Calu3 (cell line): ENCODE measurements at regions not wholly inside any gene's neighbourhood (a gene's known extent, or its start where the extent isn't known, plus 50 kb on each side); places are given as distances from the start of the nearest gene placed in this dataset.

Experiments used
- BruUV-seq: library from RNA; stranded (reverse); fragments of 400-500 nt; replicated peaks from 2 replicates; lab custom pipeline; 2021; lab: Mats Ljungman, UMichigan
- CTCF ChIA-PET: fragments of 300-600 bp; sonication (Branson Sonifier 250); formaldehyde crosslinking; loops from one replicate; lab custom pipeline; 2022; ENCODE audit warnings: antibody characterized with exemption; lab: Charles Lee
- DNase-seq: peaks from one replicate; pipeline ENCODE4 v3.0.0; 2022
- H3K27ac Mint-ChIP-seq: one replicate; pipeline ENCODE4 v1.8.0; 2022; ENCODE audit warnings: mixed read lengths; ENCODE audit not compliant: unreplicated experiment
- H3K27me3 Mint-ChIP-seq: one replicate; pipeline ENCODE4 v1.8.0; 2022; ENCODE audit warnings: mixed read lengths; ENCODE audit not compliant: unreplicated experiment
- H3K36me3 Mint-ChIP-seq: one replicate; pipeline ENCODE4 v1.8.0; 2022; ENCODE audit warnings: mild to moderate bottlenecking, moderate library complexity, mixed read lengths; ENCODE audit not compliant: insufficient read depth, unreplicated experiment
- H3K4me1 Mint-ChIP-seq: one replicate; pipeline ENCODE4 v1.8.0; 2022; ENCODE audit warnings: mild to moderate bottlenecking, low read depth, mixed read lengths; ENCODE audit not compliant: unreplicated experiment
- H3K4me3 Mint-ChIP-seq: one replicate; pipeline ENCODE4 v1.8.0; 2022; ENCODE audit warnings: mild to moderate bottlenecking, low read depth, moderate library complexity, mixed read lengths; ENCODE audit not compliant: unreplicated experiment
- H3K9me3 Mint-ChIP-seq: one replicate; pipeline ENCODE4 v1.8.0; 2022; ENCODE audit warnings: low read depth, mixed read lengths; ENCODE audit not compliant: unreplicated experiment
- intact Hi-C: fragments of 100-400 bp; cut with micrococcal nuclease; formaldehyde crosslinking; loops from one replicate; pipeline ENCODE4 v1.10.0; 2022; ENCODE audit not compliant: unreplicated experiment
- TF ChIP-seq, protein P1 (sequence below): fragments of 200-600 bp; IDR thresholded peaks from one replicate; pipeline ENCODE4 v1.8.0; 2022; ENCODE audit warnings: antibody characterized with exemption; ENCODE audit not compliant: unreplicated experiment

DNA sequence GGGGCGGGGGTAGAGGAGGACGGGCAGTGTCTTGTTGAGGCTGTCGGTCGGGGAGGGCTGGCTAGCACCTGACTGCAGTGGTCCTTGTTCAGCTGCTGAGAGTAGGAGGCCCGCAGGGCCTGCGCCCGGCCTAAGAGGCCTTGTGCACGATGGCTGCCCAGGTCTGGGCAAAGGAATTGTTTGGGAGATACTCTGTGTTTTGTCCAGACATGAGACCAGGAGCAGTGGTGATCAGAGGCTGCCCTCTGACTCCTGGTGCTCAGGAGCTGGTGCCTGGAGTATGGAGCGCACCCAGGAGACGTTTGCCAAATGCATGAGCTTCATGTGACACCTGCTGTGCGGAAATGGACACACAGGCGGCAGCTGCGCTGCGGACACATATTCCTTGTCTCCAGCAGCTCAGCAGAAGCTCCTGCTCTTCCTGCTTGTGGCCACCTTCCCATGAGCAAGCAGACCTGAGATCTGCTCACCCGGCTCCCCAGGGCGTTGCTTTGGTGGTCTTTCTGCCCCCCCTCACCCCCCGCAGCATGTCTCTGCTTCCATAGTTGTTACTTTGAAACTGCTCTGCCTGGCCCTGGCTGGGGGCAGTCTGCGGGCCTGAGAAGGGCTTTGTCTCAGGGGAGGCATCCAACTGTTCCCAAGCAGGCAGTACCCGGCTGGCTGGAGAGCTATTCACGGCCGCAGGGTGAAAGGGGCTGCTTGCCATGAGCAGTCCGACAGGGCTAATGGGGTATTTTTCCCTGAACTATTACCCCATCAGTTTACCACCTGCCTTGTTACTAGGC, 163.9 kb downstream of the TEX29 start:
- TF ChIP-seq, protein P1, sequence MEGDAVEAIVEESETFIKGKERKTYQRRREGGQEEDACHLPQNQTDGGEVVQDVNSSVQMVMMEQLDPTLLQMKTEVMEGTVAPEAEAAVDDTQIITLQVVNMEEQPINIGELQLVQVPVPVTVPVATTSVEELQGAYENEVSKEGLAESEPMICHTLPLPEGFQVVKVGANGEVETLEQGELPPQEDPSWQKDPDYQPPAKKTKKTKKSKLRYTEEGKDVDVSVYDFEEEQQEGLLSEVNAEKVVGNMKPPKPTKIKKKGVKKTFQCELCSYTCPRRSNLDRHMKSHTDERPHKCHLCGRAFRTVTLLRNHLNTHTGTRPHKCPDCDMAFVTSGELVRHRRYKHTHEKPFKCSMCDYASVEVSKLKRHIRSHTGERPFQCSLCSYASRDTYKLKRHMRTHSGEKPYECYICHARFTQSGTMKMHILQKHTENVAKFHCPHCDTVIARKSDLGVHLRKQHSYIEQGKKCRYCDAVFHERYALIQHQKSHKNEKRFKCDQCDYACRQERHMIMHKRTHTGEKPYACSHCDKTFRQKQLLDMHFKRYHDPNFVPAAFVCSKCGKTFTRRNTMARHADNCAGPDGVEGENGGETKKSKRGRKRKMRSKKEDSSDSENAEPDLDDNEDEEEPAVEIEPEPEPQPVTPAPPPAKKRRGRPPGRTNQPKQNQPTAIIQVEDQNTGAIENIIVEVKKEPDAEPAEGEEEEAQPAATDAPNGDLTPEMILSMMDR, result no peak
- no TSS peak for BruUV-seq
- intact Hi-C loops, result no loop called here
- no peak overlapping the region for H3K27ac Mint-ChIP-seq
- no peaks in the 10 kb centered on the region for H3K36me3 Mint-ChIP-seq
- no peak for DNase-seq
- no peaks in the 10 kb centered on the region for H3K4me1 Mint-ChIP-seq
- no peaks in the 10 kb centered on the region for H3K9me3 Mint-ChIP-seq
- no peaks in the 10 kb centered on the region for H3K27me3 Mint-ChIP-seq
- no peak overlapping the region for H3K4me3 Mint-ChIP-seq
- CTCF ChIA-PET, result no interaction called here

DNA sequence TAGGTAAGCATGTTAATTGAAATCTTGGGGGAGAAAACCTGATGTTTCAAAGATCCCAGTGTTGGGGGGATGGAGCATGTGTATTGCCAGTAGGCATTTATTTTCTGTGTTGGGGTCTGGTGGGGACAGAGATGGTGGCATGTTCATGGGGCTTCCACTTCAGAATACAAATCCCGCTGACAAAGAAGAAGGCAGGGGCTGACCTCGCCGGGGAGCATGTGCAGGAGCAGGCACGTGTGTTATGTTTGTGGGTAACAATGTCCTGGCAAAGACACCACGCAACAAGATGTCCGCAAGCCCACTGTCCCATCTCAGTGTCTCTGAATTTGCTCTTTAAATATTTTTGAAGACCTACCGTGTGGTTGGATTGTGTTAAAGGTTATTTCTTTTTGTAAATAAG, 164.5 kb downstream of the TEX29 start:
- intact Hi-C loops, result no loop called here
- no peak overlapping the region for H3K4me3 Mint-ChIP-seq

DNA sequence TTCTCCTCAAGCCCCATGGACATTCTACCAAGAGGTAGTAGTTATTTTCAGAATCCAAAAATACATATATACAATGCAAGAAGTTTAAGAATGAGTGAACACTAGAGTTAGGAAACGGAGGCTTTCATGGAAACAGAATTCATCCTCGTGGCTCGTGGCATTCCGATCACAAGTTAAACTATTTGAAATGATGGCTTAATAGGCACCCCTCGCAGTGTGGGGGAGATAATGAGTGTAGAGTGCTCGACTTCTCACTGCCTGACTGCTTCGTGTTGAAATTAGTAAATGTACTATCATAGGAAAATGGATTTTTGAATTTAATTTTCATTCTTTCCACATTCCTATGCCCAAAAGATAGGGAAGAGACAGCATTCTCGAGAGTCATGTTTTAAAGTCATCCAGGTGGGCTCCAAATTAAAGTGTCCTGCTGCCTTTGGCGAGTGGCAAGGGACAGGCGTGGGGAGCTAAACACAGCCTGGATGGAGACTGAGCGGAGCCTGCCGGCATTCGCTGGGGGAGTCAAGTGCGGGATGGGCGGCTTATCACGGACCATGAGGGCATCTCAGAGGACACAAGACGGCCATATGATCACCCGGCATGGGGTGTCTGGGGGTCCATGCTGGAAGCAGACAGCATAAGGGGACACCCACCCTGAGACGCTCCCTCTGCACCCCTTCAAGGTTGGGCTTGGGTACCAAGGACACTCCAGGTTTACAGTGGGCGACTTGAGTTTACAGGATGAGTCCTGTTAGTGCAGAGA, 165.2 kb downstream of the TEX29 start:
- BruUV-seq, result no TSS peak
- H3K27me3 Mint-ChIP-seq, result no peaks in the 10 kb centered on the region
- TF ChIP-seq, protein P1, result no peak
- H3K4me1 Mint-ChIP-seq, result no peaks in the 10 kb centered on the region
- no peak for DNase-seq
- H3K9me3 Mint-ChIP-seq, result no peaks in the 10 kb centered on the region
- H3K36me3 Mint-ChIP-seq, result no peaks in the 10 kb centered on the region
- intact Hi-C loops, result no loop called here
- H3K4me3 Mint-ChIP-seq, result no peak overlapping the region
- H3K27ac Mint-ChIP-seq, result no peak overlapping the region
- CTCF ChIA-PET, result no interaction called here

More for the DNA sequence above, 164.5 kb downstream of the TEX29 start:
- H3K27me3 Mint-ChIP-seq, result no peaks in the 10 kb centered on the region
- no peaks in the 10 kb centered on the region for H3K36me3 Mint-ChIP-seq
- H3K9me3 Mint-ChIP-seq, result no peaks in the 10 kb centered on the region
- TF ChIP-seq, protein P1, result no peak
- no peak for DNase-seq
- no peaks in the 10 kb centered on the region for H3K4me1 Mint-ChIP-seq
- no TSS peak for BruUV-seq
- CTCF ChIA-PET, result no interaction called here
- no peak overlapping the region for H3K27ac Mint-ChIP-seq

DNA sequence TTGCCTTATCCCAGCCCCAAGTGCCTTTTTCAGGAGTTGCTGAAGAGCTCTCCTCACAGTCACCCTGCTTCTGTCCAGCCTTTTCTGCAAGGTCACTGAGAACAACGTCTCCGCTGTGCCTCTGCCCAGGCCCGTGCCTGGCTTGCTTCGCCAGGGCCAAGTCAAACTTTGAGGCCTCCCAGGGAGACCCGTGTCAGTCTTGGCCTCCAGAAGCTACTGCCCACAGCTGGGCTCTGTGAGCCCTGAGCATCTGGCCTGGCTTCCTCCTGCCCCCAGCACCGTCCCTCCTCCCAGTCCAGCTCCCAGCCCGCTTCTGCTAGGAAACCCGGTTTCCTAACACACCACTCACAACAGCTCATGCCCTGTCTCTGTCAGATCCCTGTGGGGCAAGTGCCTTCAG, 165.9 kb downstream of the TEX29 start:
- Mint-ChIP-seq H3K36me3 (no peaks in the 10 kb centered on the region), H3K4me3 (no peak overlapping the region), H3K9me3 (no peaks in the 10 kb centered on the region), H3K4me1 (no peaks in the 10 kb centered on the region), H3K27ac (no peak overlapping the region), H3K27me3 (no peaks in the 10 kb centered on the region)
- TF ChIP-seq, protein P1, result no peak
- intact Hi-C loops, result no loop called here
- no peak for DNase-seq
- CTCF ChIA-PET, result no interaction called here
- BruUV-seq, result no TSS peak
